WTC11 (cell line): ENCODE measurements at regions not wholly inside any gene's neighbourhood (a gene's known extent, or its start where the extent isn't known, plus 50 kb on each side); places are given as distances from the start of the nearest gene placed in this dataset.

Experiments used
- CTCF ChIP-seq: fragments of 200-600 bp; IDR thresholded peaks from 2 replicates; pipeline ENCODE4 v1.8.0; 2022; ENCODE audit warnings: antibody characterized with exemption
- E2F4 ChIP-seq: sonication (generic); formaldehyde crosslinking; IDR thresholded peaks from 2 replicates; pipeline ENCODE4 v1.8.1; 2022; ENCODE audit warnings: low read depth, mild to moderate bottlenecking, moderate library complexity, missing genetic modification reagents, borderline replicate concordance
- ELF4 ChIP-seq: sonication (generic); formaldehyde crosslinking; IDR thresholded peaks from 2 replicates; pipeline ENCODE4 v1.8.1; 2022; ENCODE audit warnings: low read depth, mild to moderate bottlenecking, moderate library complexity, missing genetic modification reagents
- FOXP1 ChIP-seq: sonication (generic); formaldehyde crosslinking; IDR thresholded peaks from 2 replicates; pipeline ENCODE4 v1.8.0; 2022; ENCODE audit warnings: missing genetic modification reagents, mild to moderate bottlenecking, moderate library complexity, borderline replicate concordance
- IRF2 ChIP-seq: sonication (generic); formaldehyde crosslinking; IDR thresholded peaks from 2 replicates; pipeline ENCODE4 v1.8.0; 2022; ENCODE audit warnings: low read depth, missing genetic modification reagents, borderline replicate concordance
- JUN ChIP-seq: sonication (generic); formaldehyde crosslinking; IDR thresholded peaks from 2 replicates; pipeline ENCODE4 v1.8.0; 2023; ENCODE audit warnings: mild to moderate bottlenecking, missing genetic modification reagents
- MXD4 ChIP-seq: fragments of 250-450 bp; sonication (Bioruptor Pico); IDR thresholded peaks from 2 replicates; pipeline ENCODE4 v1.8.0; 2021; ENCODE audit warnings: mild to moderate bottlenecking, moderate library complexity, borderline replicate concordance
- USF2 ChIP-seq: sonication (generic); formaldehyde crosslinking; IDR thresholded peaks from 2 replicates; pipeline ENCODE4 v1.8.1; 2023; ENCODE audit warnings: mild to moderate bottlenecking, missing genetic modification reagents, moderate library complexity
- ZNF232 ChIP-seq: sonication (generic); formaldehyde crosslinking; IDR thresholded peaks from 2 replicates; pipeline ENCODE4 v1.8.0; 2022; ENCODE audit warnings: mild to moderate bottlenecking, missing genetic modification reagents
- ZNF512 ChIP-seq: sonication (generic); formaldehyde crosslinking; IDR thresholded peaks from 2 replicates; pipeline ENCODE4 v1.8.1; 2022; ENCODE audit warnings: missing genetic modification reagents, borderline replicate concordance
- ZSCAN18 ChIP-seq: fragments of 250-450 bp; sonication (Bioruptor Pico); IDR thresholded peaks from 2 replicates; pipeline ENCODE4 v2.1.2; 2022; ENCODE audit warnings: mild to moderate bottlenecking, moderate library complexity
- TF ChIP-seq, protein P1 (sequence below): sonication (generic); formaldehyde crosslinking; IDR thresholded peaks from 2 replicates; pipeline ENCODE4 v1.8.0; 2022; ENCODE audit warnings: mild to moderate bottlenecking, missing genetic modification reagents
- TF ChIP-seq, protein P2 (sequence below): sonication (generic); formaldehyde crosslinking; IDR thresholded peaks from 2 replicates; pipeline ENCODE4 v1.8.1; 2023; ENCODE audit warnings: mild to moderate bottlenecking, missing genetic modification reagents

GRCh38 chr4:188818300-188818699 lies 679.1 kb downstream of the TRIML1 start:
- TF ChIP-seq, protein P1, sequence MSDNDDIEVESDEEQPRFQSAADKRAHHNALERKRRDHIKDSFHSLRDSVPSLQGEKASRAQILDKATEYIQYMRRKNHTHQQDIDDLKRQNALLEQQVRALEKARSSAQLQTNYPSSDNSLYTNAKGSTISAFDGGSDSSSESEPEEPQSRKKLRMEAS (CRISPR knock-in tag), result no peak
- TF ChIP-seq CTCF (no peak), ZSCAN18 (CRISPR knock-in tag) (no peak), IRF2 (CRISPR knock-in tag) (no peak), ELF4 (CRISPR knock-in tag) (no peak), FOXP1 (no peak), E2F4 (CRISPR knock-in tag) (no peak), JUN (CRISPR knock-in tag) (no peak), USF2 (CRISPR knock-in tag) (no peak), ZNF512 (CRISPR knock-in tag) (no peak), MXD4 (CRISPR knock-in tag) (no peak), ZNF232 (CRISPR knock-in tag) (no peak)
- TF ChIP-seq, protein P2, sequence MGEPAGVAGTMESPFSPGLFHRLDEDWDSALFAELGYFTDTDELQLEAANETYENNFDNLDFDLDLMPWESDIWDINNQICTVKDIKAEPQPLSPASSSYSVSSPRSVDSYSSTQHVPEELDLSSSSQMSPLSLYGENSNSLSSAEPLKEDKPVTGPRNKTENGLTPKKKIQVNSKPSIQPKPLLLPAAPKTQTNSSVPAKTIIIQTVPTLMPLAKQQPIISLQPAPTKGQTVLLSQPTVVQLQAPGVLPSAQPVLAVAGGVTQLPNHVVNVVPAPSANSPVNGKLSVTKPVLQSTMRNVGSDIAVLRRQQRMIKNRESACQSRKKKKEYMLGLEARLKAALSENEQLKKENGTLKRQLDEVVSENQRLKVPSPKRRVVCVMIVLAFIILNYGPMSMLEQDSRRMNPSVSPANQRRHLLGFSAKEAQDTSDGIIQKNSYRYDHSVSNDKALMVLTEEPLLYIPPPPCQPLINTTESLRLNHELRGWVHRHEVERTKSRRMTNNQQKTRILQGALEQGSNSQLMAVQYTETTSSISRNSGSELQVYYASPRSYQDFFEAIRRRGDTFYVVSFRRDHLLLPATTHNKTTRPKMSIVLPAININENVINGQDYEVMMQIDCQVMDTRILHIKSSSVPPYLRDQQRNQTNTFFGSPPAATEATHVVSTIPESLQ (CRISPR knock-in tag), result no peak
